H9 (cell line): ENCODE measurements at regions not wholly inside any gene's neighbourhood (a gene's known extent, or its start where the extent isn't known, plus 50 kb on each side); places are given as distances from the start of the nearest gene placed in this dataset.

ENCODE experiments used
- DNase-seq: peaks from one replicate; pipeline ENCODE4 v3.0.0-alpha.2; 2017
- H2AFZ ChIP-seq: one replicate; pipeline ENCODE4 v1.6.1; 2013; ENCODE audit warnings: mild to moderate bottlenecking, low read length, control low read depth, moderate library complexity
- H2AK5ac ChIP-seq: 2 replicates; pipeline ENCODE4 v1.6.1; 2013; ENCODE audit warnings: low read length, control low read depth, mixed read lengths; ENCODE audit not compliant: insufficient read length
- H2BK120ac ChIP-seq: one replicate; pipeline ENCODE4 v1.6.1; 2013; ENCODE audit warnings: low read depth, mild to moderate bottlenecking, low read length, control low read depth, inconsistent platforms; ENCODE audit not compliant: poor library complexity, severe bottlenecking
- H2BK12ac ChIP-seq: 2 replicates; pipeline ENCODE4 v1.6.1; 2013; ENCODE audit warnings: low read length, control low read depth, mixed read lengths, low read depth; ENCODE audit not compliant: insufficient read length
- H2BK15ac ChIP-seq: 2 replicates; pipeline ENCODE4 v1.6.1; 2013; ENCODE audit warnings: low read depth, low read length, control low read depth
- H2BK20ac ChIP-seq: one replicate; pipeline ENCODE4 v1.6.1; 2013; ENCODE audit warnings: low read depth, mild to moderate bottlenecking, low read length, control low read depth, inconsistent platforms; ENCODE audit not compliant: poor library complexity, severe bottlenecking
- H2BK5ac ChIP-seq: 2 replicates; pipeline ENCODE4 v1.6.1; 2013; ENCODE audit warnings: low read length, control low read depth, mixed read lengths; ENCODE audit not compliant: insufficient read length
- H3K14ac ChIP-seq: 2 replicates; pipeline ENCODE4 v1.6.1; 2013; ENCODE audit warnings: low read length, control low read depth; ENCODE audit not compliant: insufficient read depth
- H3K18ac ChIP-seq: 2 replicates; pipeline ENCODE4 v1.6.1; 2013; ENCODE audit warnings: low read depth, mild to moderate bottlenecking, mixed read lengths, low read length, control low read depth; ENCODE audit not compliant: insufficient read length
- H3K23ac ChIP-seq: 2 replicates; pipeline ENCODE4 v1.6.1; 2013; ENCODE audit warnings: low read length, control low read depth, mixed read lengths, low read depth; ENCODE audit not compliant: insufficient read length
- H3K23me2 ChIP-seq: 2 replicates; pipeline ENCODE4 v1.6.1; 2013; ENCODE audit warnings: low read depth, mild to moderate bottlenecking, mixed read lengths, low read length, control low read depth; ENCODE audit not compliant: insufficient read length, poor library complexity, severe bottlenecking
- H3K27ac ChIP-seq: 2 replicates; pipeline ENCODE4 v1.5.1; 2013; ENCODE audit warnings: low read length, control low read depth, mixed read lengths, low read depth; ENCODE audit not compliant: insufficient read length
- H3K27me3 ChIP-seq: 2 replicates; pipeline ENCODE4 v1.6.1; 2013; ENCODE audit warnings: low read length, control low read depth, inconsistent platforms; ENCODE audit not compliant: insufficient read depth
- H3K4ac ChIP-seq: 2 replicates; pipeline ENCODE4 v1.6.1; 2013; ENCODE audit warnings: low read depth, mild to moderate bottlenecking, control low read depth, inconsistent platforms, low read length, moderate library complexity
- H3K4me1 ChIP-seq: 2 replicates; pipeline ENCODE4 v1.6.1; 2013; ENCODE audit warnings: low read length, control low read depth, inconsistent platforms; ENCODE audit not compliant: insufficient read depth
- H3K4me2 ChIP-seq: 2 replicates; pipeline ENCODE4 v1.6.1; 2013; ENCODE audit warnings: low read length, control low read depth, mixed read lengths; ENCODE audit not compliant: insufficient read length, insufficient read depth
- H3K56ac ChIP-seq: 2 replicates; pipeline ENCODE4 v1.6.1; 2013; ENCODE audit warnings: low read depth, mild to moderate bottlenecking, mixed read lengths, low read length, control low read depth; ENCODE audit not compliant: insufficient read length
- H3K79me1 ChIP-seq: 2 replicates; pipeline ENCODE4 v1.6.1; 2013; ENCODE audit warnings: low read depth, mild to moderate bottlenecking, moderate library complexity, low read length, control low read depth, inconsistent platforms; ENCODE audit not compliant: insufficient read depth, poor library complexity, severe bottlenecking
- H3K79me2 ChIP-seq: 2 replicates; pipeline ENCODE4 v1.6.1; 2013; ENCODE audit warnings: low read length, control low read depth, inconsistent platforms; ENCODE audit not compliant: insufficient read depth
- H3K9ac ChIP-seq: 2 replicates; pipeline ENCODE4 v1.6.1; 2013; ENCODE audit warnings: low read length, control low read depth, mixed read lengths; ENCODE audit not compliant: insufficient read length; ENCODE audit errors: extremely low read depth
- H3K9me3 ChIP-seq: one replicate; pipeline ENCODE4 v1.6.1; 2013; ENCODE audit warnings: low read depth, low read length, inconsistent platforms; ENCODE audit not compliant: control insufficient read depth
- H3T11ph ChIP-seq: one replicate; pipeline ENCODE4 v1.6.1; 2013; ENCODE audit warnings: mild to moderate bottlenecking, low read length, control low read depth, inconsistent platforms
- H4K20me1 ChIP-seq: one replicate; pipeline ENCODE4 v1.6.1; 2013; ENCODE audit not compliant: control insufficient read depth, insufficient read length, insufficient read depth
- H4K5ac ChIP-seq: 2 replicates; pipeline ENCODE4 v1.6.1; 2013; ENCODE audit warnings: low read depth, mild to moderate bottlenecking, mixed read lengths, low read length, control low read depth; ENCODE audit not compliant: insufficient read length
- H4K8ac ChIP-seq: replicated peaks from 2 replicates; pipeline ENCODE4 v1.6.1; 2013; ENCODE audit warnings: low read length, control low read depth, mixed read lengths, low read depth; ENCODE audit not compliant: insufficient read length
- H4K91ac ChIP-seq: 2 replicates; pipeline ENCODE4 v1.6.1; 2013; ENCODE audit warnings: low read depth, mild to moderate bottlenecking, moderate library complexity, mixed read lengths, low read length, control low read depth; ENCODE audit not compliant: insufficient read length
- H3K27ac Mint-ChIP-seq, 3 experiments: 2 replicates in 2 of 3; 3 replicates in 1 of 3; pipeline ENCODE4 v1.8.0; 2020 to 2021; ENCODE audit warnings: mixed read lengths in 3 of 3, mild to moderate bottlenecking in 1 of 3, moderate library complexity in 1 of 3
- H3K27me3 Mint-ChIP-seq: 2 replicates; pipeline ENCODE4 v1.8.0; 2021; ENCODE audit warnings: low read depth, mild to moderate bottlenecking, moderate library complexity, mixed read lengths
- H3K36me3 Mint-ChIP-seq, 3 experiments: 2 replicates in 2 of 3; 3 replicates in 1 of 3; pipeline ENCODE4 v1.8.0; 2020 to 2021; ENCODE audit warnings: low read depth in 3 of 3, mixed read lengths in 3 of 3; ENCODE audit not compliant: insufficient read depth in 1 of 3
- H3K4me1 Mint-ChIP-seq, 2 experiments: 2 replicates each; pipeline ENCODE4 v1.8.0; 2020; ENCODE audit warnings: mixed read lengths in 2 of 2
- H3K4me3 Mint-ChIP-seq, 2 experiments: 2 replicates in 1 of 2; 3 replicates in 1 of 2; pipeline ENCODE4 v1.8.0; 2020 to 2021; ENCODE audit warnings: mild to moderate bottlenecking in 2 of 2, mixed read lengths in 2 of 2, moderate library complexity in 1 of 2
- H3K9me3 Mint-ChIP-seq, 2 experiments: 2 replicates in 1 of 2; 3 replicates in 1 of 2; pipeline ENCODE4 v1.8.0; 2020; ENCODE audit warnings: mild to moderate bottlenecking in 2 of 2, mixed read lengths in 2 of 2, moderate library complexity in 1 of 2
- WGBS: extraction: QIAGEN DNeasy Blood & Tissue Kit; methylation state at CpG from one replicate; pipeline ENCODE4 v1.1.7; 2013; ENCODE audit warnings: missing lambda C conversion rate, low lambda C conversion rate, mixed read lengths; ENCODE audit not compliant: insufficient read length; ENCODE audit errors: extremely low coverage; 5-methylcytosine and 5-hydroxymethylcytosine counted together
- TF ChIP-seq, protein P1 (sequence below): fragments of 200-600 bp; sonication (generic); conservative IDR thresholded peaks from 3 replicates; pipeline ENCODE4 v1.8.0; 2021; ENCODE audit warnings: antibody characterized with exemption, mild to moderate bottlenecking

DNA sequence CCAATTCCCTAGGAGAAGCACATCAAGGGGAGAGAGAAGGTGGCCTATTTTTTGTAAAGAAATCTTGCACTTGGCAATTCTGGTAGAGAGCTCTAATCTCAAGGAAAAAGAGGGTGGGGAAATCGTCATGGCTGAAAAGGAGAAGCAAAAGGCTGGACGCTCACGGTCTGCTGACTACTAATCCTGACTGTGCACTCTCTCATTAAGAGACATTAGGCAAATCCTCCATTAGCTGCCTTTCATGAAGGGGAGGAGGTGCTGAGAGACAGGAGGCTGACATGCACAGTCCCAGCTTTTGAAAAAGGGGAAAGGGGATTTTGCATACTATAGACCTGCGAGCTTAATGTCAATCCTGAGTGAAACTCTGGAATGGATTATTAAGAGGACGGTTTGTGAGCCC lies 170.0 kb downstream of the NR2F2 start:
- no CpG with 5 or more reads among the region's 5 CpGs for WGBS
- Mint-ChIP-seq H3K4me3 (no peak overlapping the region), H3K9me3 (no peaks in the 10 kb centered on the region)

More for the DNA sequence above, 170.0 kb downstream of the NR2F2 start:
- TF ChIP-seq, protein P1, sequence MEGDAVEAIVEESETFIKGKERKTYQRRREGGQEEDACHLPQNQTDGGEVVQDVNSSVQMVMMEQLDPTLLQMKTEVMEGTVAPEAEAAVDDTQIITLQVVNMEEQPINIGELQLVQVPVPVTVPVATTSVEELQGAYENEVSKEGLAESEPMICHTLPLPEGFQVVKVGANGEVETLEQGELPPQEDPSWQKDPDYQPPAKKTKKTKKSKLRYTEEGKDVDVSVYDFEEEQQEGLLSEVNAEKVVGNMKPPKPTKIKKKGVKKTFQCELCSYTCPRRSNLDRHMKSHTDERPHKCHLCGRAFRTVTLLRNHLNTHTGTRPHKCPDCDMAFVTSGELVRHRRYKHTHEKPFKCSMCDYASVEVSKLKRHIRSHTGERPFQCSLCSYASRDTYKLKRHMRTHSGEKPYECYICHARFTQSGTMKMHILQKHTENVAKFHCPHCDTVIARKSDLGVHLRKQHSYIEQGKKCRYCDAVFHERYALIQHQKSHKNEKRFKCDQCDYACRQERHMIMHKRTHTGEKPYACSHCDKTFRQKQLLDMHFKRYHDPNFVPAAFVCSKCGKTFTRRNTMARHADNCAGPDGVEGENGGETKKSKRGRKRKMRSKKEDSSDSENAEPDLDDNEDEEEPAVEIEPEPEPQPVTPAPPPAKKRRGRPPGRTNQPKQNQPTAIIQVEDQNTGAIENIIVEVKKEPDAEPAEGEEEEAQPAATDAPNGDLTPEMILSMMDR = no peak
- Histone ChIP-seq H3K9me3 (no peaks in the 10 kb centered on the region), H4K91ac (no peak overlapping the region), H3K23me2 (no peaks in the 10 kb centered on the region), H3T11ph (no peak overlapping the region), H2BK12ac (no peak overlapping the region), H2BK15ac (no peak overlapping the region), H3K79me2 (no peaks in the 10 kb centered on the region), H4K20me1 (no peaks in the 10 kb centered on the region), H3K4me1 (no peaks in the 10 kb centered on the region), H2AK5ac (no peak overlapping the region), H3K27ac (no peak overlapping the region), H3K79me1 (no peaks in the 10 kb centered on the region), H3K23ac (no peak overlapping the region), H3K4me2 (no peak overlapping the region), H3K18ac (no peak overlapping the region), H4K8ac (no peak overlapping the region), H4K5ac (no peak overlapping the region), H2AFZ (no peak overlapping the region), H2BK5ac (no peak overlapping the region), H3K4ac (no peak overlapping the region), H2BK120ac (no peak overlapping the region), H2BK20ac (no peak overlapping the region), H3K9ac (no peak overlapping the region), H3K14ac (no peak overlapping the region), H3K56ac (no peak overlapping the region), H3K27me3 (no peaks in the 10 kb centered on the region; the same call in 1 of the 2 replicates)
- Mint-ChIP-seq H3K27me3 (peaks cover 7% of the 10 kb centered on the region), H3K36me3 (no peaks in the 10 kb centered on the region), H3K27ac (no peak overlapping the region), H3K4me1 (no peaks in the 10 kb centered on the region)
- no peak for DNase-seq
